Osteoblast (primary cell): ENCODE measurements at regions not wholly inside any gene's neighbourhood (a gene's known extent, or its start where the extent isn't known, plus 50 kb on each side); places are given as distances from the start of the nearest gene placed in this dataset.

Experiments
- DNase-seq: peaks from one replicate; pipeline ENCODE4 v3.0.0; 2011; ENCODE audit warnings: low spot score, mixed read lengths; ENCODE audit not compliant: insufficient read length; ENCODE audit errors: missing footprints
- H2AFZ ChIP-seq: 2 replicates; pipeline ENCODE4 v1.6.0; 2011; ENCODE audit warnings: mild to moderate bottlenecking, low read length
- H3K27ac ChIP-seq: 2 replicates; pipeline ENCODE4 v1.5.1; 2011; ENCODE audit warnings: mild to moderate bottlenecking, low read depth, low read length, moderate library complexity
- H3K27me3 ChIP-seq: 2 replicates; pipeline ENCODE4 v1.6.0; 2012; ENCODE audit warnings: mild to moderate bottlenecking, control low read depth, inconsistent platforms, low read length, moderate library complexity; ENCODE audit not compliant: insufficient read depth
- H3K36me3 ChIP-seq: 2 replicates; pipeline ENCODE4 v1.5.1; 2011; ENCODE audit warnings: mild to moderate bottlenecking, low read length, control low read depth, moderate library complexity; ENCODE audit not compliant: insufficient read depth
- H3K4me1 ChIP-seq: 2 replicates; pipeline ENCODE4 v1.5.1; 2011; ENCODE audit warnings: mild to moderate bottlenecking, low read length, control low read depth, moderate library complexity; ENCODE audit not compliant: insufficient read depth
- H3K4me2 ChIP-seq: 2 replicates; pipeline ENCODE4 v1.6.0; 2011; ENCODE audit warnings: mild to moderate bottlenecking, low read length; ENCODE audit not compliant: insufficient read depth
- H3K4me3 ChIP-seq: fragments of 200-600 bp; sonication (generic); 3 replicates; pipeline ENCODE4 v1.5.1; 2012; ENCODE audit warnings: mild to moderate bottlenecking, low read length, inconsistent platforms; ENCODE audit not compliant: insufficient read depth
- H3K79me2 ChIP-seq: 2 replicates; pipeline ENCODE4 v1.6.0; 2012; ENCODE audit warnings: mild to moderate bottlenecking, low read length, control low read depth, inconsistent platforms; ENCODE audit not compliant: insufficient read depth
- H3K9me3 ChIP-seq: 2 replicates; pipeline ENCODE4 v1.5.1; 2011; ENCODE audit warnings: low read depth, low read length, control low read depth
- H4K20me1 ChIP-seq: 2 replicates; pipeline ENCODE4 v1.6.0; 2012; ENCODE audit warnings: mild to moderate bottlenecking, low read length, control low read depth; ENCODE audit not compliant: insufficient read depth
- TF ChIP-seq, protein P1 (sequence below): IDR thresholded peaks from 2 replicates; pipeline ENCODE4 v1.5.1; 2011; ENCODE audit warnings: mild to moderate bottlenecking, low read depth, low read length, moderate library complexity; ENCODE audit errors: extremely low read depth

GRCh38 chr3:127090218-127091160 is 102.4 kb upstream of the PRR23E start:
- Histone ChIP-seq H3K9me3 (no peaks in the 10 kb centered on the region), H2AFZ (no peak overlapping the region), H3K4me1 (no peaks in the 10 kb centered on the region), H3K36me3 (no peaks in the 10 kb centered on the region), H3K4me3 (no peak overlapping the region), H3K27ac (no peak overlapping the region), H3K79me2 (no peaks in the 10 kb centered on the region), H4K20me1 (no peaks in the 10 kb centered on the region), H3K4me2 (no peak overlapping the region), H3K27me3 (peaks cover 3% of the 10 kb centered on the region)
- TF ChIP-seq, protein P1, sequence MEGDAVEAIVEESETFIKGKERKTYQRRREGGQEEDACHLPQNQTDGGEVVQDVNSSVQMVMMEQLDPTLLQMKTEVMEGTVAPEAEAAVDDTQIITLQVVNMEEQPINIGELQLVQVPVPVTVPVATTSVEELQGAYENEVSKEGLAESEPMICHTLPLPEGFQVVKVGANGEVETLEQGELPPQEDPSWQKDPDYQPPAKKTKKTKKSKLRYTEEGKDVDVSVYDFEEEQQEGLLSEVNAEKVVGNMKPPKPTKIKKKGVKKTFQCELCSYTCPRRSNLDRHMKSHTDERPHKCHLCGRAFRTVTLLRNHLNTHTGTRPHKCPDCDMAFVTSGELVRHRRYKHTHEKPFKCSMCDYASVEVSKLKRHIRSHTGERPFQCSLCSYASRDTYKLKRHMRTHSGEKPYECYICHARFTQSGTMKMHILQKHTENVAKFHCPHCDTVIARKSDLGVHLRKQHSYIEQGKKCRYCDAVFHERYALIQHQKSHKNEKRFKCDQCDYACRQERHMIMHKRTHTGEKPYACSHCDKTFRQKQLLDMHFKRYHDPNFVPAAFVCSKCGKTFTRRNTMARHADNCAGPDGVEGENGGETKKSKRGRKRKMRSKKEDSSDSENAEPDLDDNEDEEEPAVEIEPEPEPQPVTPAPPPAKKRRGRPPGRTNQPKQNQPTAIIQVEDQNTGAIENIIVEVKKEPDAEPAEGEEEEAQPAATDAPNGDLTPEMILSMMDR, result no peak
- peak; percentile 66 for DNase-seq

GRCh38 chr3:127091376-127091775 is 101.6 kb upstream of the PRR23E start:
- H3K27ac ChIP-seq, result no peak overlapping the region
- no peaks in the 10 kb centered on the region for H3K4me1 ChIP-seq
- H3K36me3 ChIP-seq, result no peaks in the 10 kb centered on the region
- H4K20me1 ChIP-seq, result no peaks in the 10 kb centered on the region
- H3K79me2 ChIP-seq, result no peaks in the 10 kb centered on the region
- no peak overlapping the region for H3K4me2 ChIP-seq
- H2AFZ ChIP-seq, result no peak overlapping the region
- no peak for DNase-seq
- H3K4me3 ChIP-seq, result no peak overlapping the region
- TF ChIP-seq, protein P1, result no peak
- no peaks in the 10 kb centered on the region for H3K9me3 ChIP-seq
- peaks cover 3% of the 10 kb centered on the region for H3K27me3 ChIP-seq

- TF ChIP-seq, protein P1, result no peak
- Histone ChIP-seq H3K79me2 (no peaks in the 10 kb centered on the region), H3K36me3 (no peaks in the 10 kb centered on the region), H3K27ac (no peak overlapping the region), H3K4me3 (no peak overlapping the region), H4K20me1 (no peaks in the 10 kb centered on the region), H3K4me1 (no peaks in the 10 kb centered on the region), H2AFZ (no peak overlapping the region), H3K9me3 (no peaks in the 10 kb centered on the region), H3K27me3 (peaks cover 3% of the 10 kb centered on the region), H3K4me2 (no peak overlapping the region)
- no peak for DNase-seq
Observed at GRCh38 chr3:127092368-127092767, 100.6 kb upstream of the PRR23E start.

DNA sequence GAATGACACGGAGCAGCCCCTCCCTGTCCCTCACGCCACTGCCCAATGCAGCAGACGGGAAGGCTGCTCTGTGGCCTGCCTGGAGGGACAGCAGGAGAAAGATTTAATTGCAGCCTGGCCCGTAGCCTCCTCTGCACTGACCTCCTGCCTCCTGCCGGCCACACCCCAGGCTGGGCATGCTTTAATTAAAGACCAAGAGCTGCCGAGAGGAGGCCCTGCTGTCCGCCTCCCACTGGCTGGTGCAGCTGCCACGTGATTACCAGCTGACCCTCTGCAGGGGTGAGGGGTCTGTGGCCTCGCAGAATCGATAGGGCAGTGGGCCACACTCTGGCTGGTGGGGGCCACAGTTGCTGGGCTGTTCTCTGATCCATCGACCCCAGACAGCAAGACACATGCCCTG is 100.2 kb upstream of the PRR23E start:
- Histone ChIP-seq H3K27ac (no peak overlapping the region), H3K36me3 (no peaks in the 10 kb centered on the region), H3K27me3 (peaks cover 3% of the 10 kb centered on the region), H3K4me3 (no peak overlapping the region), H3K9me3 (no peaks in the 10 kb centered on the region), H3K4me1 (no peaks in the 10 kb centered on the region), H4K20me1 (no peaks in the 10 kb centered on the region), H3K79me2 (no peaks in the 10 kb centered on the region), H2AFZ (no peak overlapping the region), H3K4me2 (no peak overlapping the region)
- TF ChIP-seq, protein P1, result no peak
- DNase-seq, result no peak
